OCI-LY3 (cell line): ENCODE measurements at regions not wholly inside any gene's neighbourhood (a gene's known extent, or its start where the extent isn't known, plus 50 kb on each side); places are given as distances from the start of the nearest gene placed in this dataset.

Experiments used
- H2AFZ ChIP-seq: fragments of 200-600, 300-600 bp; shearing (Covaris generic); 2 replicates; pipeline ENCODE4 v1.6.0; 2014; ENCODE audit warnings: antibody characterized with exemption, low read depth, low read length
- H3K27ac ChIP-seq: fragments of 200-600, 300-600 bp; sonication (generic); 2 replicates; pipeline ENCODE4 v1.5.1; 2014; ENCODE audit warnings: mild to moderate bottlenecking, low read length, moderate library complexity, mixed read lengths
- H3K27me3 ChIP-seq: fragments of 200-600, 300-600 bp; sonication (generic); 2 replicates; pipeline ENCODE4 v1.6.1; 2014; ENCODE audit warnings: low read depth, low read length, mixed read lengths
- H3K36me3 ChIP-seq: fragments of 200-600, 300-600 bp; sonication (generic); replicated peaks from 2 replicates; pipeline ENCODE3; 2014; ENCODE audit warnings: low read depth, low read length, mixed read lengths
- H3K4me1 ChIP-seq: fragments of 300-600, 200-600 bp; sonication (generic); 2 replicates; pipeline ENCODE4 v1.6.1; 2014; ENCODE audit warnings: low read length, mixed read lengths
- H3K4me2 ChIP-seq: fragments of 200-600, 300-600 bp; sonication (generic); 2 replicates; pipeline ENCODE4 v1.6.1; 2014; ENCODE audit warnings: low read length, mixed read lengths
- H3K4me3 ChIP-seq: fragments of 300-600, 200-600 bp; sonication (generic); 2 replicates; pipeline ENCODE4 v1.5.1; 2014; ENCODE audit warnings: antibody characterized with exemption, mild to moderate bottlenecking, low read length, moderate library complexity
- H3K79me2 ChIP-seq: fragments of 300-600, 200-600 bp; shearing (Covaris generic); 2 replicates; pipeline ENCODE4 v1.6.1; 2014; ENCODE audit warnings: mild to moderate bottlenecking, low read length, mixed read lengths
- H3K9ac ChIP-seq: fragments of 300-600, 200-600 bp; shearing (Covaris generic); 2 replicates; pipeline ENCODE4 v1.6.0; 2014; ENCODE audit warnings: mild to moderate bottlenecking, low read length, moderate library complexity
- H3K9me3 ChIP-seq: fragments of 200-600, 300-600 bp; shearing (Covaris generic); 2 replicates; pipeline ENCODE4 v1.6.1; 2014; ENCODE audit warnings: low read length, mixed read lengths; ENCODE audit not compliant: insufficient read depth
- H4K20me1 ChIP-seq: fragments of 200-600, 300-600 bp; sonication (generic); 2 replicates; pipeline ENCODE4 v1.6.1; 2016; ENCODE audit warnings: low read length, mixed read lengths; ENCODE audit not compliant: insufficient read depth
- CTCF ChIP-seq: fragments of 200-600, 300-600 bp; sonication (generic); IDR thresholded peaks from 2 replicates; pipeline ENCODE4 v1.5.1; 2014; ENCODE audit warnings: antibody characterized with exemption, low read length, low read depth
- EZH2phosphoT487 ChIP-seq: fragments of 200-600 bp; shearing (Covaris generic); IDR thresholded peaks from 2 replicates; pipeline ENCODE4 v1.6.1; 2018; ENCODE audit warnings: antibody characterized with exemption, mixed run types, low read depth

GRCh38 chr1:209319057-209319432 lies 264.5 kb upstream of the CAMK1G start:
- H3K79me2 ChIP-seq: no peaks in the 10 kb centered on the region
- no peaks in the 10 kb centered on the region for H4K20me1 ChIP-seq
- no peaks in the 10 kb centered on the region for H3K9me3 ChIP-seq
- H3K9ac ChIP-seq: no peak overlapping the region
- no peak overlapping the region for H3K4me3 ChIP-seq
- H3K36me3 ChIP-seq: no peaks in the 10 kb centered on the region
- no peaks in the 10 kb centered on the region for H3K4me1 ChIP-seq
- TF ChIP-seq EZH2phosphoT487 (no peak), CTCF (no peak)
- no peak overlapping the region for H2AFZ ChIP-seq
- peaks cover 23% of the 10 kb centered on the region; the same call in 1 of the 2 replicates for H3K27me3 ChIP-seq
- no peak overlapping the region for H3K27ac ChIP-seq
- no peak overlapping the region for H3K4me2 ChIP-seq

DNA sequence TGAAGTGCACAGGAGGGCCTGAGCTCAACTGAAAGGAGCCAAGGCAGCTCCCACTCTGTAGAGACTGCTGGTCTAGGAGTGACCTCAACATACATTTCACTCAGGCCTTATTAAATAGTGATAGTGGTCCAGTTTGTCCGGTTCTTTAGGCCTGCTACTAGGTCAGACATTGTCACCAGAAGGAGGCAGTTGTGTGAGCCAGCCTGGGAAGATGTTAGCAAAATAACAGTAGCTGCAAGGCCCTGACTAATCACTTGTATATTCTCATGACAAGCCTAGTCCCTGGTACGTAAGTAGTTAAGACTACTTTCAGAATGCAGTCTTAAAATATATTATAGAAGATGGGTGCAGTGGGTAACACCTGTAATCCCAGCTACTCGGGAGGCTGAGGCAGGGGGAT lies 264.0 kb upstream of the CAMK1G start:
- Histone ChIP-seq H3K4me3 (no peak overlapping the region), H3K9ac (no peak overlapping the region), H4K20me1 (no peaks in the 10 kb centered on the region), H3K9me3 (no peaks in the 10 kb centered on the region), H3K27me3 (peaks cover 18% of the 10 kb centered on the region; the same call in 1 of the 2 replicates), H3K4me2 (no peak overlapping the region), H2AFZ (no peak overlapping the region), H3K36me3 (no peaks in the 10 kb centered on the region), H3K4me1 (no peaks in the 10 kb centered on the region), H3K79me2 (no peaks in the 10 kb centered on the region), H3K27ac (no peak overlapping the region)
- TF ChIP-seq CTCF (no peak), EZH2phosphoT487 (no peak)

- Histone ChIP-seq H3K36me3 (no peaks in the 10 kb centered on the region), H3K4me3 (no peak overlapping the region), H3K79me2 (no peaks in the 10 kb centered on the region), H3K9me3 (no peaks in the 10 kb centered on the region), H3K4me2 (no peak overlapping the region), H3K9ac (no peak overlapping the region), H3K27me3 (peaks cover 9% of the 10 kb centered on the region), H4K20me1 (no peaks in the 10 kb centered on the region), H3K27ac (no peak overlapping the region), H2AFZ (no peak overlapping the region), H3K4me1 (no peaks in the 10 kb centered on the region)
- TF ChIP-seq EZH2phosphoT487: no peak
- no peak for TF ChIP-seq CTCF
Measured at GRCh38 chr1:209323743-209324142, 259.8 kb upstream of the CAMK1G start.

DNA sequence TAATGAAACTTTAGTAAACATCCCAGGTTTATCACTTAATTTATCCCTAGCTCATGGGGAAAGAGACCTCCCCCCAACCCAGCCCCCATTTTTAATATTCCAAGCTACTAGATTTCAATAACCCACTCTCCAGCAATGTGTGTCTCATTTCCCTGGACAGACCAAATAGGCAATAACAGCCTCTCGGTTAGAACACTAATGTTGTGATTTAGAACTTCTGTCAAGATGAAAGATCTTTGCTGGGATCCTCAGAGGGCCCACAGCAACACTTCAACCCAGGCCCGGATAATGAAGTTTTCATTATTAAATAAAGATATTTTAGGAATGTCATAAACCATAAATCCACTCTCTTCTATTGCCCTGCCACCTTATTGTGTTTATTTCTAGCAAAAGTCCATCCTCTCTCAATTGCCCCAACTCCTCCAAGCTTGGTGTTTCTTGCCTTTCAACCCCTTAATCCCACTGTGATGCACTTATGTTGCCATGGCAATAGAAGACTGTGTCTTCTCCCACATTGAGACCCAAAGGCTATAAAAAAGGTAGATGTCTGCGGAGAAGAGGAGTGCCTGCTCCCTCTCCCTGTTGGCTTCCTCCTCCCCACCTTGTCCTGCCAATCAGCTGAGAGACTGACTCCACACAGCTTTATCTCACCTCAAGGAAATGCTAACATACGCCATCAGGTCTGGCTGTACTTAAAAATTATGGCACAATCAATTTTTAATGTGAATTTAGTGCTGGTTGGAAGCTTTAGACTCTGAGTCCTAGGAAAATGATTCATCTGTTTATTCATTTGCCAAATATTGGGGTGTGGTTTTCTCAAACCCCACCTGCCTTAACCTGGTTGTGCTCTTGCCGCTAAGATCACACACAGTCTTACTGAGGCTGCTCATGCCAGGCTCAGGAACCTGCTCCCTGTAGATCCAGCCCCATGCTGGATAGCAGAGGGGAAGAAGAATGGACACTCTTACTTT lies 258.3 kb upstream of the CAMK1G start:
- Histone ChIP-seq H2AFZ (no peak overlapping the region), H3K4me1 (no peaks in the 10 kb centered on the region), H4K20me1 (no peaks in the 10 kb centered on the region), H3K9ac (no peak overlapping the region), H3K27me3 (peaks cover 14% of the 10 kb centered on the region), H3K4me2 (no peak overlapping the region), H3K4me3 (no peak overlapping the region), H3K36me3 (no peaks in the 10 kb centered on the region), H3K79me2 (no peaks in the 10 kb centered on the region), H3K27ac (no peak overlapping the region), H3K9me3 (no peaks in the 10 kb centered on the region)
- TF ChIP-seq CTCF: no peak
- no peak for TF ChIP-seq EZH2phosphoT487
